H1 (cell line): ENCODE measurements at regions not wholly inside any gene's neighbourhood (a gene's known extent, or its start where the extent isn't known, plus 50 kb on each side); places are given as distances from the start of the nearest gene placed in this dataset.

Source experiments
- HDAC6 ChIP-seq: IDR thresholded peaks from one replicate; pipeline ENCODE4 v1.7.1; 2012; ENCODE audit warnings: low read depth, mild to moderate bottlenecking, inconsistent platforms, low read length, moderate library complexity
- SRF ChIP-seq: IDR thresholded peaks from 2 replicates; pipeline ENCODE4 v1.6.1; 2011; ENCODE audit warnings: mild to moderate bottlenecking, low read depth, low read length, moderate library complexity

GRCh38 chr15:62756326-62756994, 286.1 kb upstream of the TPM1 start (continued):
- no peak for TF ChIP-seq HDAC6
- no peak for TF ChIP-seq SRF
